ENCODE measurements at regions not wholly inside any gene's neighbourhood (a gene's known extent, or its start where the extent isn't known, plus 50 kb on each side); places are given as distances from the start of the nearest gene placed in this dataset.

- H3K9me3 ChIP-seq (ENCODE audit: control insufficient read depth in 2 of 2, low read length in 2 of 2), result peaks cover 2 to 9% of the 10 kb centered on the region in 2 donors
- H3K4me1 ChIP-seq (ENCODE audit: control insufficient read depth, insufficient read depth, low read length), result no peaks in the 10 kb centered on the region
- H3K27ac ChIP-seq (ENCODE audit: low read length), result no peak overlapping the region
- H3K36me3 ChIP-seq (ENCODE audit: control insufficient read depth in 2 of 2, insufficient read depth in 2 of 2, low read length in 2 of 2), result no peaks in the 10 kb centered on the region
- H3K27me3 ChIP-seq (ENCODE audit: control insufficient read depth in 1 of 2, insufficient read depth in 2 of 2, low read length in 2 of 2), result no peaks in the 10 kb centered on the region
- no peak overlapping the region for H3K4me3 ChIP-seq (ENCODE audit: low read length in 2 of 2)
- H3K9ac ChIP-seq (ENCODE audit: low read length in 2 of 2), result no peak overlapping the region
Observed at GRCh38 chr11:104487046-104487806, 323.3 kb upstream of the PDGFD start.

GRCh38 chr11:104484804-104485554 lies 321.0 kb upstream of the PDGFD start:
- Histone ChIP-seq H3K4me3 (ENCODE audit: low read length in 2 of 2) (no peak overlapping the region), H3K27me3 (ENCODE audit: control insufficient read depth in 1 of 2, insufficient read depth in 2 of 2, low read length in 2 of 2) (no peaks in the 10 kb centered on the region), H3K27ac (ENCODE audit: low read length) (no peak overlapping the region), H3K36me3 (ENCODE audit: control insufficient read depth in 2 of 2, insufficient read depth in 2 of 2, low read length in 2 of 2) (no peaks in the 10 kb centered on the region), H3K4me1 (ENCODE audit: control insufficient read depth, insufficient read depth, low read length) (no peaks in the 10 kb centered on the region), H3K9me3 (ENCODE audit: control insufficient read depth in 2 of 2, low read length in 2 of 2) (peaks cover 0 to 1% of the 10 kb centered on the region in 2 donors), H3K9ac (ENCODE audit: low read length in 2 of 2) (no peak overlapping the region)

GRCh38 chr11:104476898-104477297 lies 313.0 kb upstream of the PDGFD start:
- Histone ChIP-seq H3K9ac (ENCODE audit: low read length in 2 of 2) (no peak overlapping the region), H3K4me1 (ENCODE audit: control insufficient read depth, insufficient read depth, low read length) (no peaks in the 10 kb centered on the region), H3K9me3 (ENCODE audit: control insufficient read depth in 2 of 2, low read length in 2 of 2) (no peaks in the 10 kb centered on the region), H3K27ac (ENCODE audit: low read length) (no peak overlapping the region), H3K27me3 (ENCODE audit: control insufficient read depth in 1 of 2, insufficient read depth in 2 of 2, low read length in 2 of 2) (no peaks in the 10 kb centered on the region), H3K4me3 (ENCODE audit: low read length in 2 of 2) (no peak overlapping the region), H3K36me3 (ENCODE audit: control insufficient read depth in 2 of 2, insufficient read depth in 2 of 2, low read length in 2 of 2) (no peaks in the 10 kb centered on the region)

GRCh38 chr11:104476454-104476853 lies 312.5 kb upstream of the PDGFD start:
- H3K4me1 ChIP-seq (ENCODE audit: control insufficient read depth, insufficient read depth, low read length), result no peaks in the 10 kb centered on the region
- H3K9me3 ChIP-seq (ENCODE audit: control insufficient read depth in 2 of 2, low read length in 2 of 2), result no peaks in the 10 kb centered on the region
- H3K27me3 ChIP-seq (ENCODE audit: control insufficient read depth in 1 of 2, insufficient read depth in 2 of 2, low read length in 2 of 2), result no peaks in the 10 kb centered on the region
- H3K27ac ChIP-seq (ENCODE audit: low read length), result no peak overlapping the region
- H3K36me3 ChIP-seq (ENCODE audit: control insufficient read depth in 2 of 2, insufficient read depth in 2 of 2, low read length in 2 of 2), result no peaks in the 10 kb centered on the region
- no peak overlapping the region for H3K4me3 ChIP-seq (ENCODE audit: low read length in 2 of 2)
- no peak overlapping the region for H3K9ac ChIP-seq (ENCODE audit: low read length in 2 of 2)

- no peak overlapping the region for H3K9ac ChIP-seq (ENCODE audit: low read length in 2 of 2)
- no peak overlapping the region for H3K4me3 ChIP-seq (ENCODE audit: low read length in 2 of 2)
- H3K27me3 ChIP-seq (ENCODE audit: control insufficient read depth in 1 of 2, insufficient read depth in 2 of 2, low read length in 2 of 2), result no peaks in the 10 kb centered on the region
- H3K36me3 ChIP-seq (ENCODE audit: control insufficient read depth in 2 of 2, insufficient read depth in 2 of 2, low read length in 2 of 2), result no peaks in the 10 kb centered on the region
- H3K9me3 ChIP-seq (ENCODE audit: control insufficient read depth in 2 of 2, low read length in 2 of 2), result no peaks in the 10 kb centered on the region
- H3K4me1 ChIP-seq (ENCODE audit: control insufficient read depth, insufficient read depth, low read length), result no peaks in the 10 kb centered on the region
- H3K27ac ChIP-seq (ENCODE audit: low read length), result no peak overlapping the region
Observed at GRCh38 chr11:104467404-104467803, 303.5 kb upstream of the PDGFD start.

GRCh38 chr11:104465321-104465720 lies 301.4 kb upstream of the PDGFD start:
- no peaks in the 10 kb centered on the region for H3K27me3 ChIP-seq (ENCODE audit: control insufficient read depth in 1 of 2, insufficient read depth in 2 of 2, low read length in 2 of 2)
- no peaks in the 10 kb centered on the region for H3K4me1 ChIP-seq (ENCODE audit: control insufficient read depth, insufficient read depth, low read length)
- H3K27ac ChIP-seq (ENCODE audit: low read length), result no peak overlapping the region
- no peak overlapping the region for H3K9ac ChIP-seq (ENCODE audit: low read length in 2 of 2)
- H3K9me3 ChIP-seq (ENCODE audit: control insufficient read depth in 2 of 2, low read length in 2 of 2), result no peaks in the 10 kb centered on the region
- no peak overlapping the region for H3K4me3 ChIP-seq (ENCODE audit: low read length in 2 of 2)
- no peaks in the 10 kb centered on the region for H3K36me3 ChIP-seq (ENCODE audit: control insufficient read depth in 2 of 2, insufficient read depth in 2 of 2, low read length in 2 of 2)

- no peaks in the 10 kb centered on the region for H3K4me1 ChIP-seq (ENCODE audit: control insufficient read depth, insufficient read depth, low read length)
- no peak overlapping the region for H3K9ac ChIP-seq (ENCODE audit: low read length in 2 of 2)
- H3K9me3 ChIP-seq (ENCODE audit: control insufficient read depth in 2 of 2, low read length in 2 of 2), result no peaks in the 10 kb centered on the region
- no peak overlapping the region for H3K27ac ChIP-seq (ENCODE audit: low read length)
- no peaks in the 10 kb centered on the region for H3K27me3 ChIP-seq (ENCODE audit: control insufficient read depth in 1 of 2, insufficient read depth in 2 of 2, low read length in 2 of 2)
- H3K4me3 ChIP-seq (ENCODE audit: low read length in 2 of 2), result no peak overlapping the region
- no peaks in the 10 kb centered on the region for H3K36me3 ChIP-seq (ENCODE audit: control insufficient read depth in 2 of 2, insufficient read depth in 2 of 2, low read length in 2 of 2)
Observed at GRCh38 chr11:104464691-104465090, 300.7 kb upstream of the PDGFD start.

- no peak overlapping the region for H3K4me3 ChIP-seq (ENCODE audit: low read length in 2 of 2)
- H3K27me3 ChIP-seq (ENCODE audit: control insufficient read depth in 1 of 2, insufficient read depth in 2 of 2, low read length in 2 of 2), result no peaks in the 10 kb centered on the region
- no peak overlapping the region for H3K9ac ChIP-seq (ENCODE audit: low read length in 2 of 2)
- no peak overlapping the region for H3K27ac ChIP-seq (ENCODE audit: low read length)
- no peaks in the 10 kb centered on the region for H3K4me1 ChIP-seq (ENCODE audit: control insufficient read depth, insufficient read depth, low read length)
- H3K36me3 ChIP-seq (ENCODE audit: control insufficient read depth in 2 of 2, insufficient read depth in 2 of 2, low read length in 2 of 2), result no peaks in the 10 kb centered on the region
- H3K9me3 ChIP-seq (ENCODE audit: control insufficient read depth in 2 of 2, low read length in 2 of 2), result no peaks in the 10 kb centered on the region
Observed at GRCh38 chr11:104462341-104462740, 298.4 kb upstream of the PDGFD start.

- Histone ChIP-seq H3K9me3 (ENCODE audit: control insufficient read depth in 2 of 2, low read length in 2 of 2) (peaks cover 0 to 2% of the 10 kb centered on the region in 2 donors), H3K27ac (ENCODE audit: low read length) (no peak overlapping the region), H3K4me1 (ENCODE audit: control insufficient read depth, insufficient read depth, low read length) (no peaks in the 10 kb centered on the region), H3K27me3 (ENCODE audit: control insufficient read depth in 1 of 2, insufficient read depth in 2 of 2, low read length in 2 of 2) (no peaks in the 10 kb centered on the region), H3K36me3 (ENCODE audit: control insufficient read depth in 2 of 2, insufficient read depth in 2 of 2, low read length in 2 of 2) (no peaks in the 10 kb centered on the region), H3K9ac (ENCODE audit: low read length in 2 of 2) (no peak overlapping the region), H3K4me3 (ENCODE audit: low read length in 2 of 2) (no peak overlapping the region)
Observed at GRCh38 chr11:104451197-104451893, 287.4 kb upstream of the PDGFD start.

- no peak overlapping the region for H3K27ac ChIP-seq (ENCODE audit: low read length)
- no peaks in the 10 kb centered on the region for H3K27me3 ChIP-seq (ENCODE audit: control insufficient read depth in 1 of 2, insufficient read depth in 2 of 2, low read length in 2 of 2)
Observed at GRCh38 chr11:104443387-104443786, 279.4 kb upstream of the PDGFD start.

More at GRCh38 chr11:104443387-104443786, 279.4 kb upstream of the PDGFD start:
- H3K9ac ChIP-seq (ENCODE audit: low read length in 2 of 2), result no peak overlapping the region
- H3K4me3 ChIP-seq (ENCODE audit: low read length in 2 of 2), result no peak overlapping the region
- H3K4me1 ChIP-seq (ENCODE audit: control insufficient read depth, insufficient read depth, low read length), result no peaks in the 10 kb centered on the region
- no peaks in the 10 kb centered on the region for H3K36me3 ChIP-seq (ENCODE audit: control insufficient read depth in 2 of 2, insufficient read depth in 2 of 2, low read length in 2 of 2)
- no peaks in the 10 kb centered on the region for H3K9me3 ChIP-seq (ENCODE audit: control insufficient read depth in 2 of 2, low read length in 2 of 2)
